ENCODE measurements at regions not wholly inside any gene's neighbourhood (a gene's known extent, or its start where the extent isn't known, plus 50 kb on each side); places are given as distances from the start of the nearest gene placed in this dataset.
"Not testable (repeated sequence)": the region's sequence is repeated elsewhere in the genome, so short reads cannot be mapped to it uniquely, and the experiment has no call there.

DNA sequence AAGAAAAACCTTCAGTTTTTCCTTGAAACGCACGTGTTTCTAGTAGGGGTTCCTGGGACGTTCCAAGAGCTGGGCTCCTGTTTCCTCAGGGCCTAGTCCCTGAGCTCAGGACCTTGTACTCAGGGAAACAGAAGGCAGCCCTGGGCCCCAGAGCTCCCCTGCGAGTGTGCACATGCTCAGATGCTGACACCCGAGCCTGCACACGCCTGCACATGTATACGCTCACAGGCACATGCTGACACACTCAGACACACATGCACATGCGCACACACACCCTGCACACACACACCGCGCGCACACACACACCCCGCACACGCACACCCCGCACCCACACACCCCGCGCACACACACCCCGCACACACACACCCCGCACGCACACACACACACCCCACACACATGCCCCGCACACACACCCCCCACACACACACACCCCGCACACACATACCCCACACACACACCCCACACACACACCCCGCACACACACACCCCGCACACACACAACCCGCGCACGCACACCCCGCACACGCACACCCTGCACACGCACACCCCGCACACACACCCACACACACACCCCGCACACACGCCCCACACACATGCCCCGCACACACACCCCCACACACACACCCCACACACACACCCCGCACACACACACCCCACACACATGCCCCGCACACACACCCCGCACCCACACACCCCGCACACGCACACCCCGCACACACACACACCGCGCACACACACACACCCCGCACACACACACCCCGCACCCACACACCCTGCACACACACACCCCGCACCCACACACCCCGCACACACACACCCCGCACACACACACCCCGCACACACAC, 52.2 kb downstream of the CALML3 start:
- DNase-seq (ENCODE audit: low read depth), result no peak

DNA sequence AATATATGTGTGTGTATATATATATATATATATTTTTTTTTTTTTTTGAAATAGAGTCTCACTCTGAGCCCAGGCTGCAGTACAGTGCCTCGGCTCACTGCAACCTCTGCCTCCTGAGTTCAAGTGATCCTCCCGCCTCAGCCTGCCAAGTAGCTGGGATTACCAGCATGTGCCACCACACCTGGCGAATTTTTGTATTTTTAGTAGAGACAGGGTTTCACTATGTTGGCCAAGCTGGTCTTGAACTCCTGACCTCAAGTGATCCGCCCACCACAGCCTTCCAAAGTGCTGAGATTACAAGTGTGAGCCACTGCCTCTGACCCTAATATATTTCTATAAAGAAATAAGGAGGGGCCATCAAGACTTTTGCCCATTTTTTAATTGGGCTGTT, 55.3 kb downstream of the CALML3 start:
- DNase-seq (ENCODE audit: low read depth), result not testable (repeated sequence)

GRCh38 chr10:5581670-5582566, 57.2 kb downstream of the CALML3 start:
- DNase-seq (ENCODE audit: low read depth), result no peak

GRCh38 chr10:5582736-5583135, 58.0 kb downstream of the CALML3 start:
- peak; percentile 73 for DNase-seq (ENCODE audit: low read depth)

DNA sequence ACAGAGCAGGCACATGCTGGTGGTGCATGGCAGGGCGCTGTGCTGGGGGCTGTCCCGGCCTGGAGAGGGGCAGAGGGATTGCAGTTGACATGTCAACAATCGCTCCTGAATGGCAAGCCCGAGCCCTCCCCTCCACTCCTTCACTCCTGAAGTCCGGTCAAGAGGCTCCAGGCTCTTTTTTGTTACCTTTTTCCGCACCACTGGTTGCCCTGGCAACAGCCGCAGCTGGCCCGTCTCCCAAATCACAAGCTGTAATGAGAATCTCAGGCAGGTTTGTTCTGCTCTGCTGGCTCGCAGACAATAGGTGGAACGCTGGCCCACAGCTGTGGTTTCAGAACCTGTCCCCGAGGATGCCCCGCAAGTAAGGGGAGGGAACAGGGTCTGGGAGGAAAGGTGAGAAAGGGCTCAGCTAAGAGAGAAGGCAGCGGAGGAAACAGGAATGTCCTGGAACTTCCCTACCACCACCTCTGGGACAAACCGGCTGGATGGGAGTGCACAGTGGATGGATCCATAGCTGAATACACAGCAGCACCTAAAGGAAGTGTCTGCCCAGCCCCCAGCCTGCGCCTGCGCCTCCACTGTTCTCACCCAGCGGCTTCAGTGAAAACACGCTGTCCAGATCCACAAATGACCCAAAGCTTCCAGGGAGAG, 58.9 kb downstream of the CALML3 start:
- DNase-seq (ENCODE audit: low read depth), result peak; percentile 98

DNA sequence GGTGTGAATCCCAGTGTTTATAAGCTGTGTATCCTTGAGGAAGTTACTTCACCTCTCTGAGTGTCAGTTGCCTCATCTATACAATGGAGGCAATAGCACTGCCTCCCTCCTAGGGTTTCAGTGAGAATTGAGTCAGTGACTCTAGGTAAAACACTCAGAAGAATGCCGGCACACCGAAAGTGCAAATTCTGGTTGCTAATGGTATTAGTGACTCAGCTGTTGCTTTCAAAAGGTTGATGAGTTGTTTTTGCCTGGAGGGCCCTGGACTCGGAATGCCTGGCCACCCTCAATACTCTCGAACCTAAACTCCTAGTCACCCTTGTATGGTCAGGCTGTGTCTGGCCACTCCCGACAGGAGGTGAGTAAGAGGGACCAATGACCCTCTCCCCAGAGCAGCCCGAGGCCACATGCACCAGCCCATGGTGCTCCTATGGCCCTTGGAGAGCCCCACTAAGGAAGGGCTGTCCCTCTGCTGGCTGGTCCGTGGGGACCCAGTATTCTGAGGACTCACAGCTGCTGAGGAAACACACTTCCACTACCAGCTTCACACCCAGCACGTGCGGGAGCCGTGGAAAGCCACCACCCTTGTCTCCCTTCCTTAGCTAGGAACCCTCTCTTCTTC, 60.2 kb downstream of the CALML3 start:
- DNase-seq (ENCODE audit: low read depth), result peak; percentile 99

GRCh38 chr10:5585517-5586206, 60.9 kb downstream of the CALML3 start:
- DNase-seq (ENCODE audit: low read depth), result no peak

DNA sequence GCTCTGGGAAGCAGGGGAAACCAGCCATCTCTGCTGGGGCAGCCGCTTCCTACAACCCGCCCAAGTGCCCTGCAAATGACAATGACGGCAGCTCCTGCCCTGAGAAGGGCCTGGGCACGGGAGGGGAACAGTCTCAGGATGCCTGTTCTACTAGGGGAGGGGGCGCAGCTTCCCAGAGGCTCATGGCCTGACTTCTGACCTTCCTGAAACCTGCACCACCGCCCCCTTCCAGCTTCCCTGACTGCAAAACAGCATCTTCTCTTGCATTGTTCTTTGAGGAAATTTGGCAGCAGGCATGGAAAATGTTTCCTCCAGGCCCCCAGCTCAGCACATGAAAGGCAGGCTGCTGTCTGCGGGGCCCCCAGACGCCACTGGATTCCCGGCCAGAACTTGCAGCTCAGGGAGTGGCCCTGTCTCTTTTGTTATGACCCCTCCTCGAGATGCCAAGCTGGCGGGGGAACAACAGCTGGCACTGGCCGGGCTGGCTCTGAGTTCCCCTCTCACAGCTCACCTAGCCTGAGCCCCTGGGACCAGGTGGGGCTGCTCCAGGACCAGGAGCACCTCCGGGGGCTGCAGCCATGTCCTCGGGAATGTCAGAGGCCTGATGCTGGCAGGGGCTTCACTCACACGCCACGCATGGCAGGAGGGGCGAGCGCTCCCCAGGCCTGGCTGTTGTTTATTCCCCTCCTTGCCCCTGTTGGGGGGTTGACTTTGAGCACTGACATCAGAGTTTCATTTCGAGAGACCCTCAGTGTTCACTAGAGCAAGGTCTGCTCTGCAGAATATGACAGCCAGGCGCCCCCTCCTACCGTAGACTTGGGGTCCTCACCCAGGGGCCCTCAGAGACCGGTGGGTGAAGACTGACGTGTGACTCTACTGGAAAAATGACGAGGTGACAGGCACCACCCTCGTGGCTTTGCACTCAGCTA, 62.7 kb downstream of the CALML3 start:
- DNase-seq (ENCODE audit: low read depth), result no peak

DNA sequence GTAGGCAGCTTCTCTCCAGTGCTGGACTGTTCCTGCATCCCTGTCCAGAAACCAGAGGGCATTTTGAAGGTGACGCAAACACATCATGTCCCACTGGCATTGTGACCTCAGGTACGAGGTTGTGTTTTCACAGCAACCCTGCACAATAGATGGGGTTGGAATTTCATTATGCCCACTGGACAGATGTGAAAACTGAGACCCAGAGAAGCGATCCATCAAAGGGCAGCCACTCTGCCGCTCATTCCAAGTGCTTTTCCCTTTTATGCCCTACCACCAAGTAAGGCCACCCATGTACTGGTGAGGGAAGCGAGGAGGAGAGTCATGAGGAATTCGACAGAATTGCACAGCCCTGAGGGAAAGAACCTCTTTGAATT, 63.3 kb downstream of the CALML3 start:
- DNase-seq (ENCODE audit: low read depth), result no peak

DNA sequence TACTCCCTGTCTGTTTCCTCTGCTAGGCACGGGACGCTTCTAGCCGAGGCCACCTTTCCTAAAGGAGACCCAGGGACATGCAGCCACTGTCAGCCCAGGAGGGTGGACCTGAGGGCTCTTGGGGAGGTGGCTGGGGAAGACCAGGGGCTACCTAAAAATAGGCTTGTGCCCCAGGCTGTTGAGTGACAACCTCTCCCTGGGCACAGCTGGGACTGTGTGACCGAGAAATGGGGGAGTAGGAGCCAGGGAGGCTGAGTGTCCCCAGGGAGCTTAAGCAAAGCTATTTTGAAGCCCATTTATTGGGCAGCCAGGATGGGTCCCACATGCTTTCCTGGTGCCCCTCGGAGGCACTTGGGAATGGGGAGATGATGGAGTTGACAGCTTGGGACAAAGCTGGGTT, 63.8 kb downstream of the CALML3 start:
- DNase-seq (ENCODE audit: low read depth), result no peak
